SK-N-SH treated with all-trans-retinoic acid at 6 μM for 48 hours (cell line): ENCODE measurements at regions not wholly inside any gene's neighbourhood (a gene's known extent, or its start where the extent isn't known, plus 50 kb on each side); places are given as distances from the start of the nearest gene placed in this dataset.

Experiments
- ATAC-seq: fragments of 200-7000 bp; cut with Tn5 transposase; 3 replicates; pipeline ENCODE4 v1.9.1; 2020; ENCODE audit warnings: mild to moderate bottlenecking, moderate library complexity
- BACH2 ChIP-seq: fragments of 250-450 bp; sonication (Bioruptor Pico); IDR thresholded peaks from 2 replicates; pipeline ENCODE4 v1.9.0; 2021; ENCODE audit warnings: mild to moderate bottlenecking, borderline replicate concordance
- CSDC2 ChIP-seq: fragments of 250-450 bp; sonication (Bioruptor Pico); IDR thresholded peaks from 2 replicates; pipeline ENCODE4 v1.5.0; 2020; ENCODE audit warnings: mild to moderate bottlenecking, moderate library complexity
- ESRRG ChIP-seq: fragments of 250-450 bp; sonication (Bioruptor Pico); IDR thresholded peaks from 2 replicates; pipeline ENCODE4 v1.6.1; 2021; ENCODE audit warnings: mild to moderate bottlenecking
- ISL1 ChIP-seq: fragments of 250-450 bp; sonication (Bioruptor Pico); IDR thresholded peaks from 2 replicates; pipeline ENCODE4 v2.1.2; 2022; ENCODE audit warnings: mild to moderate bottlenecking, moderate library complexity
- OSR1 ChIP-seq: fragments of 250-450 bp; sonication (Bioruptor Pico); IDR thresholded peaks from 2 replicates; pipeline ENCODE4 v1.8.0; 2022; ENCODE audit warnings: moderate library complexity, mild to moderate bottlenecking, inconsistent platforms
- PPARA ChIP-seq: fragments of 250-450 bp; sonication (Bioruptor Pico); IDR thresholded peaks from 2 replicates; pipeline ENCODE4 v1.5.0; 2020; ENCODE audit warnings: mild to moderate bottlenecking, borderline replicate concordance
- RARB ChIP-seq: fragments of 250-450 bp; sonication (Bioruptor Pico); IDR thresholded peaks from 2 replicates; pipeline ENCODE4 v1.8.0; 2021; ENCODE audit warnings: mild to moderate bottlenecking, moderate library complexity
- SNAI2 ChIP-seq: fragments of 250-450 bp; sonication (Bioruptor Pico); IDR thresholded peaks from 2 replicates; pipeline ENCODE4 v1.5.0; 2020; ENCODE audit warnings: mild to moderate bottlenecking, moderate library complexity
- TCF4 ChIP-seq: fragments of 250-450 bp; sonication (Bioruptor Pico); IDR thresholded peaks from 2 replicates; pipeline ENCODE4 v1.8.0; 2021; ENCODE audit warnings: mild to moderate bottlenecking, moderate library complexity, borderline replicate concordance
- TOX ChIP-seq: fragments of 250-450 bp; sonication (Bioruptor Pico); IDR thresholded peaks from 2 replicates; pipeline ENCODE4 v1.8.0; 2021; ENCODE audit warnings: mild to moderate bottlenecking, moderate library complexity, borderline replicate concordance
- ZFP3 ChIP-seq: fragments of 250-450 bp; sonication (Bioruptor Pico); IDR thresholded peaks from 2 replicates; pipeline ENCODE4 v1.5.0; 2020; ENCODE audit warnings: mild to moderate bottlenecking, moderate library complexity
- ZFP30 ChIP-seq: fragments of 450-650 bp; formaldehyde crosslinking; IDR thresholded peaks from 2 replicates; pipeline ENCODE4 v1.5.0; 2022; ENCODE audit warnings: mild to moderate bottlenecking, moderate library complexity
- ZNF565 ChIP-seq: fragments of 450-650 bp; formaldehyde crosslinking; conservative IDR thresholded peaks from 2 replicates; pipeline ENCODE4 v1.5.0; 2020; ENCODE audit warnings: low read depth, mild to moderate bottlenecking, moderate library complexity
- ZNF70 ChIP-seq: fragments of 450-650 bp; formaldehyde crosslinking; IDR thresholded peaks from 2 replicates; pipeline ENCODE4 v1.5.0; 2020; ENCODE audit warnings: mild to moderate bottlenecking, moderate library complexity
- ZNF8 ChIP-seq: fragments of 450-650 bp; formaldehyde crosslinking; IDR thresholded peaks from 2 replicates; pipeline ENCODE4 v1.5.0; 2020; ENCODE audit warnings: mild to moderate bottlenecking, moderate library complexity
- TF ChIP-seq, protein P1 (sequence below): fragments of 250-450 bp; sonication (Bioruptor Pico); IDR thresholded peaks from 2 replicates; pipeline ENCODE4 v1.5.1; 2020; ENCODE audit warnings: low read depth, mild to moderate bottlenecking, moderate library complexity
- TF ChIP-seq, protein P2 (sequence below): fragments of 250-450 bp; sonication (Bioruptor Pico); IDR thresholded peaks from 2 replicates; pipeline ENCODE4 v1.8.0; 2020; ENCODE audit warnings: mild to moderate bottlenecking, moderate library complexity, borderline replicate concordance
- TF ChIP-seq, protein P3 (sequence below): fragments of 250-450 bp; sonication (Bioruptor Pico); IDR thresholded peaks from 2 replicates; pipeline ENCODE4 v1.8.0; 2021; ENCODE audit warnings: low read depth, mild to moderate bottlenecking, moderate library complexity, borderline replicate concordance
- TF ChIP-seq, protein P4 (sequence below): fragments of 250-450 bp; sonication (Bioruptor Pico); IDR thresholded peaks from 2 replicates; pipeline ENCODE4 v1.5.1; 2021; ENCODE audit warnings: mild to moderate bottlenecking, moderate library complexity

DNA sequence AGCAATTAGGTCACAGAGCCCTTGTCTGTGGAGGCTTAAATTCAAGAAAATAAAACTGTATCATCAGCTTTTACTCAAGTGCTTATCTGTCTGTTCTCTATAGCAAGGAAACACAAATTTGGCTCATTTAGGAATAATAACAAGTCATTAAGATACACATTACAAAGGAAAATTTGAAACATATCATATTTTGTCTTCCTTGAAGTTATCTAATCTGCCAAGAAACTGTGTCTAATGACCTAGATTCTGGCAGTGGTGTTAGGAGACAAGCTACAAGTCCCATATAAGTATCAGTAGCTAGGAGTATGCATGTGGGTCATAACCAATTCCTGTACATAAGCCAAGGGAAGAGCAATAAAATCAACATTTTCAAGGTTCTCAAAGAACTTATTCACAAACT is 108.2 kb upstream of the SETMAR start:
- ATAC-seq, result no peak
- TF ChIP-seq, protein P1, sequence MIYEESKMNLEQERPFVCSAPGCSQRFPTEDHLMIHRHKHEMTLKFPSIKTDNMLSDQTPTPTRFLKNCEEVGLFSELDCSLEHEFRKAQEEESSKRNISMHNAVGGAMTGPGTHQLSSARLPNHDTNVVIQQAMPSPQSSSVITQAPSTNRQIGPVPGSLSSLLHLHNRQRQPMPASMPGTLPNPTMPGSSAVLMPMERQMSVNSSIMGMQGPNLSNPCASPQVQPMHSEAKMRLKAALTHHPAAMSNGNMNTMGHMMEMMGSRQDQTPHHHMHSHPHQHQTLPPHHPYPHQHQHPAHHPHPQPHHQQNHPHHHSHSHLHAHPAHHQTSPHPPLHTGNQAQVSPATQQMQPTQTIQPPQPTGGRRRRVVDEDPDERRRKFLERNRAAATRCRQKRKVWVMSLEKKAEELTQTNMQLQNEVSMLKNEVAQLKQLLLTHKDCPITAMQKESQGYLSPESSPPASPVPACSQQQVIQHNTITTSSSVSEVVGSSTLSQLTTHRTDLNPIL (CRISPR knock-in tag), result no peak
- TF ChIP-seq ZFP30 (CRISPR knock-in tag) (no peak), OSR1 (CRISPR knock-in tag) (no peak), SNAI2 (no peak), BACH2 (CRISPR knock-in tag) (no peak), ZNF565 (CRISPR knock-in tag) (no peak), ZNF70 (no peak), ESRRG (no peak), TCF4 (CRISPR knock-in tag) (no peak), PPARA (CRISPR knock-in tag) (no peak), ISL1 (no peak), RARB (CRISPR knock-in tag) (no peak), CSDC2 (CRISPR knock-in tag) (no peak), ZFP3 (CRISPR knock-in tag) (no peak)
- TF ChIP-seq, protein P2, sequence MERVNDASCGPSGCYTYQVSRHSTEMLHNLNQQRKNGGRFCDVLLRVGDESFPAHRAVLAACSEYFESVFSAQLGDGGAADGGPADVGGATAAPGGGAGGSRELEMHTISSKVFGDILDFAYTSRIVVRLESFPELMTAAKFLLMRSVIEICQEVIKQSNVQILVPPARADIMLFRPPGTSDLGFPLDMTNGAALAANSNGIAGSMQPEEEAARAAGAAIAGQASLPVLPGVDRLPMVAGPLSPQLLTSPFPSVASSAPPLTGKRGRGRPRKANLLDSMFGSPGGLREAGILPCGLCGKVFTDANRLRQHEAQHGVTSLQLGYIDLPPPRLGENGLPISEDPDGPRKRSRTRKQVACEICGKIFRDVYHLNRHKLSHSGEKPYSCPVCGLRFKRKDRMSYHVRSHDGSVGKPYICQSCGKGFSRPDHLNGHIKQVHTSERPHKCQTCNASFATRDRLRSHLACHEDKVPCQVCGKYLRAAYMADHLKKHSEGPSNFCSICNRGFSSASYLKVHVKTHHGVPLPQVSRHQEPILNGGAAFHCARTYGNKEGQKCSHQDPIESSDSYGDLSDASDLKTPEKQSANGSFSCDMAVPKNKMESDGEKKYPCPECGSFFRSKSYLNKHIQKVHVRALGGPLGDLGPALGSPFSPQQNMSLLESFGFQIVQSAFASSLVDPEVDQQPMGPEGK (CRISPR knock-in tag), result no peak
- TF ChIP-seq, protein P3, sequence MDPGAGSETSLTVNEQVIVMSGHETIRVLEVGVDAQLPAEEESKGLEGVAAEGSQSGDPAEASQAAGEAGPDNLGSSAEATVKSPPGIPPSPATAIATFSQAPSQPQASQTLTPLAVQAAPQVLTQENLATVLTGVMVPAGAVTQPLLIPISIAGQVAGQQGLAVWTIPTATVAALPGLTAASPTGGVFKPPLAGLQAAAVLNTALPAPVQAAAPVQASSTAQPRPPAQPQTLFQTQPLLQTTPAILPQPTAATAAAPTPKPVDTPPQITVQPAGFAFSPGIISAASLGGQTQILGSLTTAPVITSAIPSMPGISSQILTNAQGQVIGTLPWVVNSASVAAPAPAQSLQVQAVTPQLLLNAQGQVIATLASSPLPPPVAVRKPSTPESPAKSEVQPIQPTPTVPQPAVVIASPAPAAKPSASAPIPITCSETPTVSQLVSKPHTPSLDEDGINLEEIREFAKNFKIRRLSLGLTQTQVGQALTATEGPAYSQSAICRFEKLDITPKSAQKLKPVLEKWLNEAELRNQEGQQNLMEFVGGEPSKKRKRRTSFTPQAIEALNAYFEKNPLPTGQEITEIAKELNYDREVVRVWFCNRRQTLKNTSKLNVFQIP, result no peak
- TF ChIP-seq, protein P4, sequence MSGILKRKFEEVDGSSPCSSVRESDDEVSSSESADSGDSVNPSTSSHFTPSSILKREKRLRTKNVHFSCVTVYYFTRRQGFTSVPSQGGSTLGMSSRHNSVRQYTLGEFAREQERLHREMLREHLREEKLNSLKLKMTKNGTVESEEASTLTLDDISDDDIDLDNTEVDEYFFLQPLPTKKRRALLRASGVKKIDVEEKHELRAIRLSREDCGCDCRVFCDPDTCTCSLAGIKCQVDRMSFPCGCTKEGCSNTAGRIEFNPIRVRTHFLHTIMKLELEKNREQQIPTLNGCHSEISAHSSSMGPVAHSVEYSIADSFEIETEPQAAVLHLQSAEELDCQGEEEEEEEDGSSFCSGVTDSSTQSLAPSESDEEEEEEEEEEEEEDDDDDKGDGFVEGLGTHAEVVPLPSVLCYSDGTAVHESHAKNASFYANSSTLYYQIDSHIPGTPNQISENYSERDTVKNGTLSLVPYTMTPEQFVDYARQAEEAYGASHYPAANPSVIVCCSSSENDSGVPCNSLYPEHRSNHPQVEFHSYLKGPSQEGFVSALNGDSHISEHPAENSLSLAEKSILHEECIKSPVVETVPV, result no peak

DNA sequence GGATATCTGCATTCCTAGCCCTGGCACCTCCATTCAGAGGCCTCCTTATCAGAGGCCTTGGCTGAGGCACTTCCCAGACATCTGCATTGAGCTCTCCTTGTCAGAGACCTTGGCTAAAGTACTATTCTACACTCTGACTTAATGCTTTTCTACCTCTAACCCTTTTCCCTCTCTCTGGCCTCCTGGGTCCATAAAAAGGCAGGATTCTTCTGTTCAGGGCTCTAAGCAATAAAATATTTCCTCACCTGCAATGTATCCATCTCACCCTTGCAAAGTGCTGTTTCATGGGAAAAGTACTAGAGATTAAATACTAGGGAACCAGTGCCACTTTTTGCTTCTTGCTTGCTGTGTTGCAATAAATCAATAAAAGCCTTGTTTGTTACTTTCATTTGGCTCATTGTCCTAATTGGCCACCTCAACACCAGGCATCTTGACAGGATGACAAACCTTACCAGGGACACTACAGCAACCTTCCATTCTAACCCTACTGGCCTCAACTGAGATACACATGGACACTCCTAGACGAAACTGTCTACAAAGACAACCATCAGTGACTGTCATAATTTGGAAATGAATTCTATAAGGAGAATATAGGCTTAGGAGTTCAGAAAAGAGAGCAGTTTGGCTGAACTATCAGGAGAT is 106.5 kb upstream of the SETMAR start:
- TF ChIP-seq ISL1, result no peak
- no peak for TF ChIP-seq TOX (CRISPR knock-in tag)
- TF ChIP-seq ZNF8 (CRISPR knock-in tag), result no peak

DNA sequence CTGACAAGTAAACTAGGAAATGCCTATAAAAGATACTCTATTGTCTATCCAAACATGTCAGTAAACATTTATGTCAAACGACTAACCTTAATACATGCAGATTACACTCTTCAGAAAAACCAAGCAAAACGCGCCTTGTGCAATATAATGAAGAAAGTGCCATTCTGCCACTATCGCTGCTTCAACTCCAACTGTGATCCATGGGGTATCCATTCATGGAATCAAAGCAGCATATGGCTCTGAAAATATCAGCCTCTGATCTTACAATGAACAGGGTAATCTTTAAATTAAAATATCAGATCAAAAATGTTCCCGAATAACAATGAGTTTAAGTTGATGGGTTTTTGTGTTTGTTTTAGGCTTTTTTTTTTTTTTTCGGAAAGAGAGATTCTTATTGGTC is 105.5 kb upstream of the SETMAR start:
- TF ChIP-seq ZNF70 (no peak), ESRRG (no peak), TCF4 (CRISPR knock-in tag) (no peak), ZNF8 (CRISPR knock-in tag) (no peak), ZFP3 (CRISPR knock-in tag) (no peak), BACH2 (CRISPR knock-in tag) (no peak), ZNF565 (CRISPR knock-in tag) (no peak), OSR1 (CRISPR knock-in tag) (no peak), ISL1 (no peak)
- TF ChIP-seq, protein P1 (CRISPR knock-in tag), result no peak
- TF ChIP-seq, protein P4, result no peak
- ATAC-seq, result no peak

More for the DNA sequence above, 106.5 kb upstream of the SETMAR start:
- no peak for ATAC-seq
